GM21786 (cell line): ENCODE measurements at regions not wholly inside any gene's neighbourhood (a gene's known extent, or its start where the extent isn't known, plus 50 kb on each side); places are given as distances from the start of the nearest gene placed in this dataset.

ENCODE experiments used
- ATAC-seq: cut with Tn5 transposase; IDR thresholded peaks from one replicate; pipeline ENCODE4 v1.9.1; 2021; ENCODE audit not compliant: unreplicated experiment

GRCh38 chr13:29959603-29960002 lies 109.2 kb upstream of the UBL3 start:
- ATAC-seq, result no peak

GRCh38 chr13:29959086-29959485 lies 108.7 kb upstream of the UBL3 start:
- no peak for ATAC-seq

DNA sequence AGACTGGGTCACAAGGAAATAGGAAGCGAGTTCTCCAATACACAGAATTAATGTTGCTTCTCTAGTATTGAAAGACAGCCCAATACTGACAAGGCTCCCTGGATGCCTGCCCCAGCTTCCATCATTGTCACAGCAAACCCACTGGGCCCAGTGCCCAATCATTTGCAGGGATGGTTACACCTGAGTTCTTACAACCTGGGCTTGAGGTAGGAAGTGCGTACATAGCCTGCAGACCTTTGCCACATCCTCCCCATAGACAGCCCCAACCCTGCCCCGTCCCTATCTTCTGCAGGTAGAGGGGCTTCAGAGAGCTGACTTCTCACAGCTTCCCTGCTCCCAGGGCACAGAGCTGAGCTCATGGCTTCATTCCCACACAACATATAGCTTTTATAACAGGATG lies 108.1 kb upstream of the UBL3 start:
- ATAC-seq, result no peak

GRCh38 chr13:29957320-29957719 lies 106.9 kb upstream of the UBL3 start:
- no peak for ATAC-seq

DNA sequence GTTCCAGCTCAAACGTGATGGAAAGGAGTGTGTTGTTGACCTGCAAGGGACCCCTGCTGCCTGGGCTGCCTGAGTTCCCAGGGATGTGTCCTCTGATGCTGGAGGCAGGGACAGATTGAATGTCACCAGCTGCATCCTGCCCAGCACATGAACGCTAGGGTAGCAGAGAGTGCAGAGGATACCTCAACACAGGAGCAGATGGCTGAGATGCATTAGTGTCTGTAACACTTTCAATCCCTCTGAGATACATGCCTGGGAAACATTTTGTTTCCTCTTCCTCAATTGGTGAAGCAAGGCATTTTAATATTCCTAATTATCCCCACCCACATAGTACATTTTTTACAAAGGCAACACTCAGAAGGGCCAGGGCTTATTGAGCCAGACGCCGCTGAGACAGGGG lies 106.4 kb upstream of the UBL3 start:
- no peak for ATAC-seq

GRCh38 chr13:29955137-29955650 lies 104.8 kb upstream of the UBL3 start:
- ATAC-seq, result no peak

DNA sequence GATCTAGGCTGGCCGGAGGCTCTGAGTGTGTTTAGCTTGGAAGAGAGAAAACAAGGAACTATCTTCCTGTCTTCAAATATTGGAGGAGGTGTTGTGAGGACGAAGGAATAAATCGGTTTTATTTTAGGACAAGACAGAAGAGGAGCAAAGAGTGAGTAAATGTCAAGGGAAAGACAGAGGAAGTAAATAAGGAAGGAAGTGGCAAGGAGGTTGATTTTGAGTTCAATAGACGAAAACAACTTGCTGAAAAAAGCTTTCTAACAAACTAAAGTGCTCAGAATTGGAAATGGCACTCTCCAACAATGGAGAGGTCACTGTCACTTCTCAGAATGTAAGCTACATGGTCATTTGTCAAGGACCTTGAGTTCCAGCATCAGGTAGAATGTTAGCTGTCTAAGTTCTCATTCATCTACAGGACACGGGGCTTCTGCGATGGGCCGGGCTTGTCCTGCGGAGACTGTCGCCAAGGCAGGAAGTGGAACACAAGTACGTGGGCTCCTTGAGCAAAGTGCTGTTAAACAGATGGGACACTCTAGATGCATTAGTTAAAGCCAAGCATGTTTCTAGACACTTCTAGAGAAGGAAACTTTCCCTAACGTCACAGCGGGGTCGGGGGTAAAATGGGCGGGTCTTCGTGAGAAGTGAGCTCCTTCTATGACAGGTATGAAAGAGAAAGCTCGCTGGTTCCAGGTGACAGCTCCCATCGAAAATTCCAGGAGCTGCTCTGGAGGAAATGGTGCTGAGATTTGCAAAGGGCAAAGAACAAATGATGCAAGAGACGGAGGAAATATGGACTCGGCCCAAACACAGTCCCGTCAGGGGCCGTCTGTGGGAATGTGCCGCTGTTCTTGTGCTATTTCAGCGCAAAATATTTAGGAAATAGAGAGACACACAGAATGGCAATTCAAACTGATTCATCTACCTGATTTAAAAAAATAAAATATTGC lies 103.9 kb upstream of the UBL3 start:
- no peak for ATAC-seq

- no peak for ATAC-seq
Measured at GRCh38 chr13:29953542-29953941, 103.1 kb upstream of the UBL3 start.

DNA sequence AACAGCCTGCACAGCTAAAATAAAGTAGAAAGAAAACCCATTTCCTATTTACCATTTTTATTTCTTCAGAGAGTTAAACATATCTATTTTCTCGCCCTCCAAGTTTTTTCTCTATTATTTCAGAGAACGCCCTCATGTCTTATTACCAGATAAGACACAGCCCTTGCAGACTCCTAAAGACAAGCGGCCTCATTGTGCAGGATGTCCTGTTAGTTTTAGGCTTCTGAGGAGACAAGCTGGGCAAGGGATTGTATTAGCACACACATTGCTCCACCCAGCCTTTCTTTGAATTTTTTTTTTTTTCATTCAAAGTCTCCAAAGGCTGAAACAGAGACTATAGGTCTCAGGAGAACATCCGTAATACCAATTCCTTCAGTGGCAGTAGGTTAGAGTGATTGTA lies 101.8 kb upstream of the UBL3 start:
- ATAC-seq, result no peak

DNA sequence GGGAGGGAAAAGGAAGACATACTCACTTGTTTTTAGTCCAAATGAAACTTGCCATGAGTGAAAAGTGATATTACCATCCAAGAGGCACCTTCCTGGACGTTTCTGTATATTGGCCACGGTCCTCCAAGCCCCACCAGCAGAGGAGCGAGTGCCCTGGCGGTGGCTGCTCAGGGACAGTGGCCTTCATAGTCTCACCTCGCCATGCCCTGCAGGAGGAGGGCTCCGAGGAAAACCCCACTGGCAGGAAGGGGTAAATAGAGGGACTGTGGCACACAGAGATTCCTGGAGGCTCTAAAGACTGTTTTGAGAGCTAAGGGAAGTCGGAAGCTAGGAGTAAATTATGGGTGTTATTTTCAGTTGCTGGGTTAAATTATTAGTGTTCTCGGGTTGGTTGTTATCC lies 98.4 kb upstream of the UBL3 start:
- ATAC-seq, result no peak

- ATAC-seq, result no peak
Measured at GRCh38 chr13:29948244-29948643, 97.8 kb upstream of the UBL3 start.

- no peak for ATAC-seq
Measured at GRCh38 chr13:29947839-29948238, 97.4 kb upstream of the UBL3 start.

DNA sequence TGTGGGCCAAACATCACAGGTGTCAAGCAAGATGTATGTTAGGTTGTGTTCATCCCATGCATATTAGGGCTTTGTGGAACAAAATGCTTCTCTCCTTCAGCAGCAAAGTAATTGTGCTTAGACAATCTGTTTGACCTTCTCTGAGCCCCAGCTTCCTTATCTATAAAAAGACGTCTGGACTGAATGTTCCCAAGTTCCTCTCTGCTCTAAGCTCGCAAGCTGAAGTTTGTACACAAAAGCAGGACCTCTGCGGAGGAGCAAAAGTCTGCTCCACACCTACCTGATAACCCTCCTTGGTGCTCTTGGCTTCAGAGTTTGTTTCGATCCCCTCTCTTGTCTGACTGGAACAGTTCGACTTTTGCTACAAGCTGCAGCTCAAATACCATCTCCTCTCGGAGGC lies 95.7 kb upstream of the UBL3 start:
- ATAC-seq, result no peak

DNA sequence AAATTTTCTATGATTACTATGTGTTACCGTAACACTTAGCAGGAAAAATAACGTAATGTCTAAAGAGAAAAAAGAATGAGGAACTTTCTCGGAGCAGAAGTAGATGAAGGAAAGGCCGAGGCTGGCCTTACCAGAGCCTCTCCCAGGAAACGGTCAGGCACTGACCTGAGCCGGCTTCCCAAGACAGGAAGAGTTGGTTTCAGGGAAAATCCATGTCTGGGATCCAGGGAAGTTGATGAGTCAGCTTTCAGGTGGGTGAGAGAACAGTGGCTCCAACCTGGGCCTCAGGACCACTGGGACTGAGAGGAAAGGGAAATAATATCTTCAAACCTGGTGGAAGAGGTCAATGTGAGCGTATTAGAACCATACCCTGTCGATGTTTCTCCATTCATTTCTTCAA lies 93.3 kb upstream of the UBL3 start:
- ATAC-seq, result no peak

GRCh38 chr13:29943273-29943672 lies 92.9 kb upstream of the UBL3 start:
- ATAC-seq, result no peak

DNA sequence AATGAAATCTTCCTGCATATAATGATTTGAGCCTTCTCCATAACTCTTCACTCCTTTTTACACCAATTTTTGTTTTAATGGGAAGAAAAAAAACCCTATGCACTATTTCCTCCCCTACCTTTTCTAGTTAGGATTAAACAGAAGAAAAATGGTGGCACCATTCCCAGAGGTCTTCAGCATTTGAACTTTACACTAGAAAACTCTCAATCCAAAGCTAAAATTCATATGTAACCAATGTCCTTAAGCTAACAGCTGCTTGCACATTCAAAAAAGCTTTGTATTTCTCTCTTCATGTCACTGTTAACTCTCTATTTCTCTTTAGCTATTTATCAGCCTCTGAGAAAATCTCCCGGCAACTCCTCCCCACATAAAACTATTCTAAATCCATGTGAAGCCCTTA lies 90.3 kb upstream of the UBL3 start:
- no peak for ATAC-seq

GRCh38 chr13:29939158-29939557 lies 88.7 kb upstream of the UBL3 start:
- ATAC-seq, result no peak

GRCh38 chr13:29937841-29938240 lies 87.4 kb upstream of the UBL3 start:
- ATAC-seq, result no peak

DNA sequence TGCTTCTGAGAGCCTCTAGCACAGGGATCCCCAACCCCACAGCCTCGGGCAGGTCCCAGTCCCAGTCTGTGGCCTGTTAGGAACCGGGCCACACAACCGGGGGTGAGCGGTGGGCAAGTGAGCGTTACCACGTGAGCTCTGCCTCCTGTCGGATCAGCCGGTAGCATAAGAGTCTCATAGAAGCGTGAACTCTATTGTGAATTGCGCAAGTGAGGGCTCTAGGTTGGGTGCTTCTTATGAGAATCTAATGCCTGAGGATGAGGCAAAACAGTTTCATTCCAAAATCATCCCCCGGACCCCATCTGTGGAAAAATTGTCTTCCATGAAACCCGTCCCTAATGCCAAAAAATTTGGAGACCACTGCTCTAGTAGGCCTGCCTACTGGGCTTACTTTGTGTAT lies 87.0 kb upstream of the UBL3 start:
- no peak for ATAC-seq

- ATAC-seq, result no peak
Measured at GRCh38 chr13:29936956-29937355, 86.5 kb upstream of the UBL3 start.

DNA sequence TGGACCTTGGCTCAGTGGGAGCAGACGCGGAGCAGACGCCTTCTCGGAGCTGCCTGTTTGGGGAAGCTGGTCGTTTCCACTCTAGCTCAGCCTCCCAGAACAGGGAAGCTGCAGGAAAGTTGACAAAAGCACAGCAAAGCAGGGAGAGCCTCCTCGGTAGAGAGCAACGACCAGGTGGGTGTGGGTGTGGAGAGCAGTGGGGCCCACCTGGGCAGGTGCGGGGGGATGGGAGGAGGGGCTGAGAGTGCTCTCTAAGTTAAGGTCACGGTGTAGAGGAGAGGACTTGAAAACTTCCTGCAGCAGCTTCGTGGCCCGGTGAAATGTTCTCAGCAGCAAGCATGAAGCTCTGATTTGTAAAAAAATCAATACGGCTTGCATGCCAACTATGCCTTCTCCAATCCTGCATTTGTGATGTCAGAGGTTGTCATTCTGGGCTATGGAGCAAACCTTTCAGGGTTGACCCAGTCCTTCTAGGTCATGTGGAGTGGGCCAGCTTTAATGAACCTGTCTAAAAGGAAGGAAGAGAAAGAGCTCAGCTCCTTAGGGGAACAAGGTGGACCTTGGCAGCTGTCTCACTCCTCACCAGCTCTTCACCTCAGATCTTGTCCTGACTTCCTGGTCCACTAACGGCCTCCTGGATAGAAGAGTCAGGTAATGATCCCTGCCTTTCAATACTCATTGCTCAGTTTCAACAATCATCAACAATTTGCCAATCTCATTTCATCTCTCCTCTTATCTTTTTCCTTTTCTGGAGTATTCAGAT lies 85.8 kb upstream of the UBL3 start:
- no peak for ATAC-seq
